CD14-positive monocyte (primary cell): ENCODE measurements at regions not wholly inside any gene's neighbourhood (a gene's known extent, or its start where the extent isn't known, plus 50 kb on each side); places are given as distances from the start of the nearest gene placed in this dataset.

Source experiments
- DNase-seq, 3 donors: peaks; one replicate each; pipeline ENCODE4 v3.0.0-alpha.2; 2011 to 2022
- H2AFZ ChIP-seq: 2 replicates; pipeline ENCODE4 v1.6.0; 2012; ENCODE audit warnings: mild to moderate bottlenecking, low read depth, low read length, inconsistent platforms; ENCODE audit not compliant: insufficient read depth, poor library complexity, severe bottlenecking
- H3K27ac ChIP-seq, 2 donors: 1 replicate in 1 of 2; 2 replicates in 1 of 2; pipeline ENCODE4 v1.5.1; 2012 to 2013; ENCODE audit warnings: low read length in 2 of 2, control low read depth in 1 of 2, inconsistent platforms in 1 of 2, low read depth in 1 of 2, mild to moderate bottlenecking in 1 of 2
- H3K27me3 ChIP-seq, 2 donors: one replicate each; pipeline versions ENCODE4 v1.6.0 to v1.6.1; 2011 to 2013; ENCODE audit warnings: low read length in 2 of 2; ENCODE audit not compliant: control insufficient read depth in 2 of 2, insufficient read depth in 2 of 2
- H3K36me3 ChIP-seq, 2 donors: replicated peaks in 1 of 2; 1 replicate in 1 of 2; 2 replicates in 1 of 2; pipeline versions ENCODE4 v1.5.1 to v1.6.1; 2012 to 2013; ENCODE audit warnings: low read length in 2 of 2, control low read depth in 1 of 2, inconsistent platforms in 1 of 2, mild to moderate bottlenecking in 1 of 2; ENCODE audit not compliant: insufficient read depth in 2 of 2, control insufficient read depth in 1 of 2
- H3K4me1 ChIP-seq, 2 donors: 1 replicate in 1 of 2; 2 replicates in 1 of 2; pipeline versions ENCODE4 v1.5.1 to v1.6.1; 2012 to 2013; ENCODE audit warnings: low read length in 2 of 2, control low read depth in 1 of 2, inconsistent platforms in 1 of 2, mild to moderate bottlenecking in 1 of 2, moderate library complexity in 1 of 2; ENCODE audit not compliant: insufficient read depth in 2 of 2, control insufficient read depth in 1 of 2
- H3K4me2 ChIP-seq: replicated peaks from 2 replicates; pipeline ENCODE3; 2012; ENCODE audit warnings: low read length, moderate library complexity, mild to moderate bottlenecking; ENCODE audit not compliant: poor library complexity, severe bottlenecking; ENCODE audit errors: extremely low read depth
- H3K4me3 ChIP-seq, 3 experiments: fragments of 200-600 bp in 1 of 3; sonication (generic) in 1 of 3; replicated peaks in 1 of 3; 1 replicate in 2 of 3; 2 replicates in 1 of 3; pipeline ENCODE4 v1.5.1; 2011 to 2013; ENCODE audit warnings: low read length in 3 of 3, mild to moderate bottlenecking in 3 of 3, control low read depth in 2 of 3, low read depth in 2 of 3, inconsistent platforms in 1 of 3, moderate library complexity in 1 of 3
- H3K79me2 ChIP-seq: 2 replicates; pipeline ENCODE4 v1.6.0; 2012; ENCODE audit warnings: mild to moderate bottlenecking, control low read depth, inconsistent platforms, low read length, moderate library complexity; ENCODE audit not compliant: insufficient read depth
- H3K9ac ChIP-seq: 2 replicates; pipeline ENCODE4 v1.6.0; 2017; ENCODE audit warnings: low read length, mild to moderate bottlenecking; ENCODE audit not compliant: insufficient read depth, poor library complexity, severe bottlenecking
- H3K9me3 ChIP-seq, 2 donors: replicated peaks in 1 of 2; 1 replicate in 1 of 2; 2 replicates in 1 of 2; pipeline versions ENCODE4 v1.5.1 to v1.6.1; 2012 to 2013; ENCODE audit warnings: low read length in 2 of 2, control low read depth in 1 of 2; ENCODE audit not compliant: control insufficient read depth in 1 of 2, insufficient read depth in 1 of 2
- H4K20me1 ChIP-seq: 2 replicates; pipeline ENCODE4 v1.6.0; 2012; ENCODE audit warnings: mild to moderate bottlenecking, low read length, control low read depth, moderate library complexity; ENCODE audit not compliant: insufficient read depth
- H3K27ac Mint-ChIP-seq, 7 donors: one replicate each; pipeline ENCODE4 v1.8.0; 2020; ENCODE audit warnings: mild to moderate bottlenecking in 7 of 7, mixed read lengths in 7 of 7, moderate library complexity in 6 of 7, inconsistent platforms in 2 of 7
- H3K27me3 Mint-ChIP-seq, 3 donors: one replicate each; pipeline ENCODE4 v1.8.0; 2021 to 2022; ENCODE audit warnings: low read depth in 3 of 3, mild to moderate bottlenecking in 3 of 3, mixed read lengths in 3 of 3, moderate library complexity in 3 of 3, inconsistent platforms in 1 of 3
- H3K36me3 Mint-ChIP-seq, 2 donors: one replicate each; pipeline ENCODE4 v1.8.0; 2020; ENCODE audit warnings: mixed read lengths in 2 of 2, inconsistent platforms in 1 of 2, mild to moderate bottlenecking in 1 of 2
- H3K4me1 Mint-ChIP-seq: one replicate; pipeline ENCODE4 v1.8.0; 2020; ENCODE audit warnings: mild to moderate bottlenecking, mixed read lengths
- H3K4me3 Mint-ChIP-seq, 2 donors: one replicate each; pipeline ENCODE4 v1.8.0; 2020; ENCODE audit warnings: mild to moderate bottlenecking in 2 of 2, mixed read lengths in 2 of 2, moderate library complexity in 1 of 2
- H3K9me3 Mint-ChIP-seq, 7 donors: one replicate each; pipeline ENCODE4 v1.8.0; 2020 to 2022; ENCODE audit warnings: mixed read lengths in 7 of 7, mild to moderate bottlenecking in 6 of 7, moderate library complexity in 6 of 7, inconsistent platforms in 2 of 7
- WGBS: methylation state at CpG from one replicate; pipeline ENCODE4 v1.1.5; 2013; ENCODE audit warnings: missing lambda C conversion rate; ENCODE audit not compliant: insufficient coverage; 5-methylcytosine and 5-hydroxymethylcytosine counted together
- intact Hi-C, 2 donors: fragments of 100-400 bp; cut with micrococcal nuclease; formaldehyde crosslinking; loops; one replicate each; pipeline versions ENCODE4 v1.15.0 to v1.15.1; 2023
- TF ChIP-seq, protein P1 (sequence below): fragments of 200-600 bp; IDR thresholded peaks from one replicate; pipeline ENCODE4 v1.8.0; 2022; ENCODE audit warnings: antibody characterized with exemption, mild to moderate bottlenecking

DNA sequence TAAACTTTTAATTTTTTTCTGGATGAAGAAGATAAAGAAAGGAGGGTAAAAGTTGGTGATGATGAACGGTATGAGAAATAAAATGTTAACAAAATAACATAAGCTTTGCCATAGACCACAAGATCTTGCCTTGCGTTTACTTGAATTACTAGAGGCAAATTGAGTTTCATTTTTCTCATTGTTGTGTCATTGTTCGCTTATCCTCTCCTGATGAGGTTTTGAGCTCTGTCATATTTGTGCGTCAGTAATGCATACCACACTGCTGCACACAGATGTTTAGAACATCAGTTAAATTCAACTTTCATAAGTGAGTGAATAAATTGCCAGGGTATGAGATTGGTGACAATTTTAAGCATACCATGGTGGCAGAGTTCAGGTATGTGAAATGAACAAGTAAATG lies 843.6 kb downstream of the SUCLG1 start:
- Histone ChIP-seq H3K79me2 (no peaks in the 10 kb centered on the region), H3K4me2 (no peak overlapping the region), H3K4me1 (no peaks in the 10 kb centered on the region), H2AFZ (no peak overlapping the region), H3K9ac (no peak overlapping the region), H3K4me3 (no peak overlapping the region), H3K9me3 (peaks cover 11% of the 10 kb centered on the region in 2 donors), H3K27me3 (no peaks in the 10 kb centered on the region), H4K20me1 (no peaks in the 10 kb centered on the region), H3K36me3 (no peaks in the 10 kb centered on the region), H3K27ac (no peak overlapping the region)
- no peak overlapping the region for H3K4me3 Mint-ChIP-seq
- TF ChIP-seq, protein P1, sequence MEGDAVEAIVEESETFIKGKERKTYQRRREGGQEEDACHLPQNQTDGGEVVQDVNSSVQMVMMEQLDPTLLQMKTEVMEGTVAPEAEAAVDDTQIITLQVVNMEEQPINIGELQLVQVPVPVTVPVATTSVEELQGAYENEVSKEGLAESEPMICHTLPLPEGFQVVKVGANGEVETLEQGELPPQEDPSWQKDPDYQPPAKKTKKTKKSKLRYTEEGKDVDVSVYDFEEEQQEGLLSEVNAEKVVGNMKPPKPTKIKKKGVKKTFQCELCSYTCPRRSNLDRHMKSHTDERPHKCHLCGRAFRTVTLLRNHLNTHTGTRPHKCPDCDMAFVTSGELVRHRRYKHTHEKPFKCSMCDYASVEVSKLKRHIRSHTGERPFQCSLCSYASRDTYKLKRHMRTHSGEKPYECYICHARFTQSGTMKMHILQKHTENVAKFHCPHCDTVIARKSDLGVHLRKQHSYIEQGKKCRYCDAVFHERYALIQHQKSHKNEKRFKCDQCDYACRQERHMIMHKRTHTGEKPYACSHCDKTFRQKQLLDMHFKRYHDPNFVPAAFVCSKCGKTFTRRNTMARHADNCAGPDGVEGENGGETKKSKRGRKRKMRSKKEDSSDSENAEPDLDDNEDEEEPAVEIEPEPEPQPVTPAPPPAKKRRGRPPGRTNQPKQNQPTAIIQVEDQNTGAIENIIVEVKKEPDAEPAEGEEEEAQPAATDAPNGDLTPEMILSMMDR, result no peak
- no peak for DNase-seq
- peaks cover 0 to 18% (median 5%) of the 10 kb centered on the region in 7 donors for H3K9me3 Mint-ChIP-seq
- H3K36me3 Mint-ChIP-seq, result no peaks in the 10 kb centered on the region
- no peaks in the 10 kb centered on the region for H3K4me1 Mint-ChIP-seq
- WGBS, result 100% methylated on average over 3 of the region's 4 CpGs
- H3K27me3 Mint-ChIP-seq, result no peaks in the 10 kb centered on the region
- intact Hi-C loops, result no loop called here
- no peak overlapping the region for H3K27ac Mint-ChIP-seq

DNA sequence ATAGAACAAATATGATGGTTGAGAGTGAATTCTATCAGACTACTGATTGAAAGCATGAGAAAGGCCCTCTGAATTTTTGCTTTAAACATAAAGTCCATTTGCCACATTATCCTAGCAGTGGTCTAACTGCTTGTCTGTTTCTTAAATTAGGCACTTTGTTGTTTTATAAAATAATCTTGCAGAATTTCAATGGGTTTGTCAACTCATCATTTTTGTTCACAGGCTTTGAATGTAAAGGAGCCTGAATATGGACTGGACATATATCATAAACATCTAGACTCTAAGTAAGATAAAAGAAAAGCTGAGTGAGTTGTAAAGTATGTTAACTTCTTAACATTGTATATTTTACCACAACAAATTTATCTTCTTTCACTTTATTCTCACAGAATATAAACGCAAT lies 845.9 kb downstream of the SUCLG1 start:
- Histone ChIP-seq H3K36me3 (no peaks in the 10 kb centered on the region), H3K27ac (no peak overlapping the region), H3K4me3 (no peak overlapping the region), H3K4me1 (no peaks in the 10 kb centered on the region), H3K27me3 (no peaks in the 10 kb centered on the region), H2AFZ (no peak overlapping the region), H4K20me1 (no peaks in the 10 kb centered on the region), H3K9ac (no peak overlapping the region), H3K4me2 (no peak overlapping the region), H3K9me3 (peaks cover 4% of the 10 kb centered on the region in 2 donors), H3K79me2 (no peaks in the 10 kb centered on the region)
- Mint-ChIP-seq H3K36me3 (no peaks in the 10 kb centered on the region), H3K9me3 (peaks cover 0 to 12% (median 4%) of the 10 kb centered on the region in 7 donors), H3K27ac (no peak overlapping the region), H3K27me3 (no peaks in the 10 kb centered on the region), H3K4me3 (no peak overlapping the region), H3K4me1 (no peaks in the 10 kb centered on the region)
- no peak for DNase-seq
- intact Hi-C loops, result no loop called here
- WGBS, result no CpG with 5 or more reads among the region's 1 CpG
- TF ChIP-seq, protein P1, result no peak
